K562 (cell line): ENCODE measurements at regions not wholly inside any gene's neighbourhood (a gene's known extent, or its start where the extent isn't known, plus 50 kb on each side); places are given as distances from the start of the nearest gene placed in this dataset.

Source experiments
- ATAC-seq: fragments of 200-7000 bp; cut with Tn5 transposase; 3 replicates; pipeline ENCODE4 v1.9.1; 2020; ENCODE audit warnings: moderate library complexity
- BruUV-seq: library from RNA; stranded (reverse); fragments of 400-500 nt; replicated peaks from 2 replicates; lab custom pipeline; 2021; lab: Mats Ljungman, UMichigan
- CTCF ChIA-PET: fragments of 300-600 bp; formaldehyde crosslinking; extraction: SDS; loops from one replicate; lab custom pipeline; 2021; ENCODE audit warnings: low intra/inter-chr PET ratio; lab: Yijun Ruan, JAX
- POLR2A ChIA-PET: fragments of 300-600, 350-650 bp; sonication (Branson Sonifier 250); formaldehyde crosslinking; extraction: SDS; loops from one replicate; lab custom pipeline; 2021; ENCODE audit warnings: antibody characterized with exemption, inconsistent platforms; lab: Yijun Ruan, JAX
- DNase-seq, 4 experiments: peaks; one replicate each; pipeline versions ENCODE4 v3.0.0 to v3.0.0-alpha.2; 2011 to 2018; ENCODE audit warnings: low spot score in 3 of 4, mixed read lengths in 3 of 4; ENCODE audit errors: extremely low read depth in 1 of 4
- FAIRE-seq: peaks from 2 replicates; lab custom pipeline; 2011; peaks lifted over from hg19 to GRCh38; lab: Jason Lieb, UNC
- H2AFZ ChIP-seq: 2 replicates; pipeline ENCODE4 v1.6.0; 2011; ENCODE audit warnings: low read depth, low read length, control low read depth, inconsistent platforms
- H3K27ac ChIP-seq: fragments of 200-600 bp; 3 replicates; pipeline ENCODE4 v1.8.0; 2011; ENCODE audit warnings: low read depth, mild to moderate bottlenecking, control low read depth, inconsistent platforms, low read length, moderate library complexity, mixed read lengths; ENCODE audit errors: extremely low read depth
- H3K27me3 ChIP-seq, 2 experiments: fragments of 300-600 bp in 1 of 2; 2 replicates in 1 of 2; 3 replicates in 1 of 2; pipeline versions ENCODE4 v1.6.0 to v1.8.0; 2011; ENCODE audit warnings: inconsistent platforms in 2 of 2, low read length in 2 of 2, mild to moderate bottlenecking in 1 of 2, mixed read lengths in 1 of 2, moderate library complexity in 1 of 2; ENCODE audit not compliant: control insufficient read depth in 2 of 2, insufficient read depth in 2 of 2
- H3K36me3 ChIP-seq: fragments of 300-600 bp; 3 replicates; pipeline ENCODE4 v1.8.0; 2011; ENCODE audit warnings: mild to moderate bottlenecking, low read length, inconsistent platforms; ENCODE audit not compliant: control insufficient read depth, insufficient read depth
- H3K4me1 ChIP-seq, 2 experiments: fragments of 200-600 bp in 1 of 2; replicated peaks in 1 of 2; 2 replicates in 1 of 2; 3 replicates in 1 of 2; pipeline versions ENCODE4 v1.5.1 to v1.8.0; 2011; ENCODE audit warnings: inconsistent platforms in 2 of 2, low read length in 2 of 2, mild to moderate bottlenecking in 1 of 2, mixed read lengths in 1 of 2, moderate library complexity in 1 of 2; ENCODE audit not compliant: control insufficient read depth in 2 of 2, insufficient read depth in 2 of 2
- H3K4me2 ChIP-seq: 2 replicates; pipeline ENCODE4 v1.6.1; 2011; ENCODE audit warnings: low read length, control low read depth, inconsistent platforms, mixed read lengths; ENCODE audit not compliant: insufficient read depth
- H3K4me3 ChIP-seq: fragments of 200-600 bp; sonication (generic), shearing (Covaris generic); 2 replicates; pipeline ENCODE4 v1.5.1; 2016; ENCODE audit warnings: control low read depth, inconsistent platforms
- H3K79me2 ChIP-seq: fragments of 200-600 bp; 3 replicates; pipeline ENCODE4 v1.8.0; 2011; ENCODE audit warnings: low read length, inconsistent platforms; ENCODE audit not compliant: control insufficient read depth, insufficient read depth
- H3K9ac ChIP-seq, 2 experiments: 2 replicates each; pipeline versions ENCODE4 v1.6.0 to v1.6.1; 2011; ENCODE audit warnings: low read depth in 2 of 2, low read length in 2 of 2, control low read depth in 1 of 2, inconsistent platforms in 1 of 2, mild to moderate bottlenecking in 1 of 2, mixed read lengths in 1 of 2; ENCODE audit not compliant: insufficient read depth in 1 of 2
- H3K9me1 ChIP-seq: one replicate; pipeline ENCODE4 v1.6.0; 2011; ENCODE audit warnings: inconsistent platforms, mild to moderate bottlenecking, low read length, moderate library complexity; ENCODE audit not compliant: control insufficient read depth, insufficient read depth
- H3K9me3 ChIP-seq: replicated peaks from 2 replicates; pipeline ENCODE4 v1.5.1; 2011; ENCODE audit warnings: low read depth, low read length, inconsistent platforms; ENCODE audit not compliant: control insufficient read depth, insufficient read depth
- H4K20me1 ChIP-seq: replicated peaks from 2 replicates; pipeline ENCODE4 v1.6.1; 2011; ENCODE audit warnings: low read length, inconsistent platforms, mixed read lengths; ENCODE audit not compliant: control insufficient read depth, insufficient read depth
- ARNT ChIP-seq, 2 experiments: fragments of 450-650 bp; IDR thresholded peaks; 2 replicates each; pipeline ENCODE4 v1.6.1; 2016; ENCODE audit warnings: mild to moderate bottlenecking in 1 of 2
- BDP1 ChIP-seq: IDR thresholded peaks from 3 replicates; pipeline ENCODE4 v1.6.1; 2011; ENCODE audit not compliant: insufficient read length, insufficient read depth
- EGR1 ChIP-seq: fragments of 450-650 bp; conservative IDR thresholded peaks from 2 replicates; pipeline ENCODE4 v1.6.1; 2017; ENCODE audit warnings: mild to moderate bottlenecking
- FUS ChIP-seq: fragments of 200-400 bp; formaldehyde crosslinking; optimal IDR thresholded peaks from 2 replicates; pipeline ENCODE3; 2017; ENCODE audit warnings: low read depth, low read length
- WHSC1 ChIP-seq: IDR thresholded peaks from one replicate; pipeline ENCODE4 v1.6.1; 2012; ENCODE audit warnings: low read length, control low read depth, inconsistent platforms
- ZBTB33 ChIP-seq: sonication (generic); formaldehyde crosslinking; IDR thresholded peaks from 2 replicates; pipeline ENCODE4 v1.8.1; 2023; ENCODE audit warnings: mild to moderate bottlenecking, missing genetic modification reagents
- ZEB2 ChIP-seq: fragments of 450-650 bp; IDR thresholded peaks from 2 replicates; pipeline ENCODE4 v1.6.1; 2016
- WGBS: fragments of 100-300 bp; shearing (Covaris generic); methylation state at CpG from one replicate; pipeline ENCODE4 v1.1.6; 2016; ENCODE audit warnings: low coverage, mixed read lengths; ENCODE audit not compliant: insufficient coverage; ENCODE audit errors: missing lambda C conversion rate; 5-methylcytosine and 5-hydroxymethylcytosine counted together
- in situ Hi-C: fragments of 300-500 bp; cut with MboI; formaldehyde crosslinking; loops from 4 replicates; pipeline ENCODE4 v1.15.0; 2018; ENCODE audit warnings: inconsistent platforms, mixed read lengths
- intact Hi-C: fragments of 100-400 bp; cut with micrococcal nuclease; formaldehyde crosslinking; loops from 2 replicates; pipeline ENCODE4 v1.14.2; 2022
- TF ChIP-seq, protein P1 (sequence below): fragments of 250-450 bp; sonication (Bioruptor Pico); IDR thresholded peaks from 2 replicates; pipeline ENCODE4 v1.4.0; 2020
- TF ChIP-seq, protein P2 (sequence below): fragments of 250-450 bp; sonication (Bioruptor Pico); IDR thresholded peaks from 2 replicates; pipeline ENCODE4 v1.5.0; 2021
- TF ChIP-seq, protein P3 (sequence below), 2 experiments: IDR thresholded peaks in 1 of 2; conservative IDR thresholded peaks in 1 of 2; 2 replicates each; pipeline ENCODE4 v1.6.1; 2016; ENCODE audit warnings: low read depth in 2 of 2, mild to moderate bottlenecking in 1 of 2, missing compliant biosample characterization in 1 of 2, missing genetic modification characterization in 1 of 2, moderate library complexity in 1 of 2

DNA sequence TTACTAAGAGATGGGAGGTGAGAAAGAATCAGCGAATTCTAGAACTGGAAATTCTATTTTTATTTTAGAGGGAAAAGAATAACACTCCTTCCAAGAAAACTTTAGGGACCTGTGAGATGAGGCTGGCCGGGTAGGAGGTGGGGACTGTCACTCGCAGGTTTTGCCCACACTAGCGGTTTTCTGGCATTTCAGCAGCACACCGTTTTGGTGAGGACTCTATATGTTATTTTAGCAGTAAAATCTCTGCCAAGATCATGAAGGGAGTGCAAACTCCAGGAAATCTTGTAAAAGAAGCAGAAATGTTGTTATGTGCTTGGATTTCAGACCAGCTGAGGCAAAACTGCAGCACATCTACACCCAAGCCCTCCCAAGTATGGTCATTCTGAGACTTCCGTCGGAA is 470.6 kb downstream of the PSAT1 start:
- H3K9me1 ChIP-seq, result no peaks in the 10 kb centered on the region
- WGBS, result 0% methylated on average over 7 of the region's 7 CpGs
- no peak overlapping the region for H2AFZ ChIP-seq
- H3K9me3 ChIP-seq, result no peaks in the 10 kb centered on the region
- H3K9ac ChIP-seq, result no peak overlapping the region
- no peaks in the 10 kb centered on the region for H3K79me2 ChIP-seq
- CTCF ChIA-PET, result no interaction called here
- in situ Hi-C loops, result no loop called here
- H3K27ac ChIP-seq, result no peak overlapping the region
- H4K20me1 ChIP-seq, result no peaks in the 10 kb centered on the region
- no peak for FAIRE-seq
- H3K36me3 ChIP-seq, result no peaks in the 10 kb centered on the region
- BruUV-seq, result no TSS peak
- ATAC-seq, result no peak
- no peaks in the 10 kb centered on the region for H3K27me3 ChIP-seq
- H3K4me3 ChIP-seq, result no peak overlapping the region
- H3K4me1 ChIP-seq, result no peaks in the 10 kb centered on the region
- intact Hi-C loops, result no loop called here
- POLR2A ChIA-PET, result no interaction called here
- H3K4me2 ChIP-seq, result no peak overlapping the region
- DNase-seq, result no peak
- no peak for TF ChIP-seq WHSC1
- TF ChIP-seq, protein P1, sequence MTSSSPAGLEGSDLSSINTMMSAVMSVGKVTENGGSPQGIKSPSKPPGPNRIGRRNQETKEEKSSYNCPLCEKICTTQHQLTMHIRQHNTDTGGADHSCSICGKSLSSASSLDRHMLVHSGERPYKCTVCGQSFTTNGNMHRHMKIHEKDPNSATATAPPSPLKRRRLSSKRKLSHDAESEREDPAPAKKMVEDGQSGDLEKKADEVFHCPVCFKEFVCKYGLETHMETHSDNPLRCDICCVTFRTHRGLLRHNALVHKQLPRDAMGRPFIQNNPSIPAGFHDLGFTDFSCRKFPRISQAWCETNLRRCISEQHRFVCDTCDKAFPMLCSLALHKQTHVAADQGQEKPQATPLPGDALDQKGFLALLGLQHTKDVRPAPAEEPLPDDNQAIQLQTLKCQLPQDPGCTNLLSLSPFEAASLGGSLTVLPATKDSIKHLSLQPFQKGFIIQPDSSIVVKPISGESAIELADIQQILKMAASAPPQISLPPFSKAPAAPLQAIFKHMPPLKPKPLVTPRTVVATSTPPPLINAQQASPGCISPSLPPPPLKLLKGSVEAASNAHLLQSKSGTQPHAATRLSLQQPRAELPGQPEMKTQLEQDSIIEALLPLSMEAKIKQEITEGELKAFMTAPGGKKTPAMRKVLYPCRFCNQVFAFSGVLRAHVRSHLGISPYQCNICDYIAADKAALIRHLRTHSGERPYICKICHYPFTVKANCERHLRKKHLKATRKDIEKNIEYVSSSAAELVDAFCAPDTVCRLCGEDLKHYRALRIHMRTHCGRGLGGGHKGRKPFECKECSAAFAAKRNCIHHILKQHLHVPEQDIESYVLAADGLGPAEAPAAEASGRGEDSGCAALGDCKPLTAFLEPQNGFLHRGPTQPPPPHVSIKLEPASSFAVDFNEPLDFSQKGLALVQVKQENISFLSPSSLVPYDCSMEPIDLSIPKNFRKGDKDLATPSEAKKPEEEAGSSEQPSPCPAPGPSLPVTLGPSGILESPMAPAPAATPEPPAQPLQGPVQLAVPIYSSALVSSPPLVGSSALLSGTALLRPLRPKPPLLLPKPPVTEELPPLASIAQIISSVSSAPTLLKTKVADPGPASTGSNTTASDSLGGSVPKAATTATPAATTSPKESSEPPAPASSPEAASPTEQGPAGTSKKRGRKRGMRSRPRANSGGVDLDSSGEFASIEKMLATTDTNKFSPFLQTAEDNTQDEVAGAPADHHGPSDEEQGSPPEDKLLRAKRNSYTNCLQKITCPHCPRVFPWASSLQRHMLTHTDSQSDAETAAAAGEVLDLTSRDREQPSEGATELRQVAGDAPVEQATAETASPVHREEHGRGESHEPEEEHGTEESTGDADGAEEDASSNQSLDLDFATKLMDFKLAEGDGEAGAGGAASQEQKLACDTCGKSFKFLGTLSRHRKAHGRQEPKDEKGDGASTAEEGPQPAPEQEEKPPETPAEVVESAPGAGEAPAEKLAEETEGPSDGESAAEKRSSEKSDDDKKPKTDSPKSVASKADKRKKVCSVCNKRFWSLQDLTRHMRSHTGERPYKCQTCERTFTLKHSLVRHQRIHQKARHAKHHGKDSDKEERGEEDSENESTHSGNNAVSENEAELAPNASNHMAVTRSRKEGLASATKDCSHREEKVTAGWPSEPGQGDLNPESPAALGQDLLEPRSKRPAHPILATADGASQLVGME (CRISPR knock-in tag), result no peak
- TF ChIP-seq EGR1, result no peak
- no peak for TF ChIP-seq ZBTB33 (CRISPR knock-in tag)
- no peak for TF ChIP-seq BDP1
- TF ChIP-seq, protein P2, sequence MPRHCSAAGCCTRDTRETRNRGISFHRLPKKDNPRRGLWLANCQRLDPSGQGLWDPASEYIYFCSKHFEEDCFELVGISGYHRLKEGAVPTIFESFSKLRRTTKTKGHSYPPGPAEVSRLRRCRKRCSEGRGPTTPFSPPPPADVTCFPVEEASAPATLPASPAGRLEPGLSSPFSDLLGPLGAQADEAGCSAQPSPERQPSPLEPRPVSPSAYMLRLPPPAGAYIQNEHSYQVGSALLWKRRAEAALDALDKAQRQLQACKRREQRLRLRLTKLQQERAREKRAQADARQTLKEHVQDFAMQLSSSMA, result no peak
- TF ChIP-seq ARNT (IDR thresholded peaks at IDR 0.05), result no peak
- no peak for TF ChIP-seq FUS
- TF ChIP-seq ZEB2, result no peak
- TF ChIP-seq, protein P3, sequence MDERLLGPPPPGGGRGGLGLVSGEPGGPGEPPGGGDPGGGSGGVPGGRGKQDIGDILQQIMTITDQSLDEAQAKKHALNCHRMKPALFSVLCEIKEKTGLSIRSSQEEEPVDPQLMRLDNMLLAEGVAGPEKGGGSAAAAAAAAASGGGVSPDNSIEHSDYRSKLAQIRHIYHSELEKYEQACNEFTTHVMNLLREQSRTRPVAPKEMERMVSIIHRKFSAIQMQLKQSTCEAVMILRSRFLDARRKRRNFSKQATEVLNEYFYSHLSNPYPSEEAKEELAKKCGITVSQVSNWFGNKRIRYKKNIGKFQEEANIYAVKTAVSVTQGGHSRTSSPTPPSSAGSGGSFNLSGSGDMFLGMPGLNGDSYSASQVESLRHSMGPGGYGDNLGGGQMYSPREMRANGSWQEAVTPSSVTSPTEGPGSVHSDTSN (CRISPR knock-in tag; IDR thresholded peaks at IDR 0.05; ENCODE audit: low read depth), result no peak
- TF ChIP-seq, protein P3 (tag; conservative IDR thresholded peaks at IDR 0.05; ENCODE audit: low read depth), result no peak
